HepG2 (cell line): ENCODE measurements at regions not wholly inside any gene's neighbourhood (a gene's known extent, or its start where the extent isn't known, plus 50 kb on each side); places are given as distances from the start of the nearest gene placed in this dataset.
A peak's percentile ranks its signal among the peaks of the same experiment; 100 is the strongest.

ENCODE experiments used
- AKAP8 ChIP-seq: sonication (generic); formaldehyde crosslinking; IDR thresholded peaks from 2 replicates; pipeline ENCODE4 v1.5.1; 2020; ENCODE audit warnings: mild to moderate bottlenecking, missing genetic modification reagents
- CCAR2 ChIP-seq: fragments of 200-400 bp; formaldehyde crosslinking; optimal IDR thresholded peaks from 2 replicates; pipeline ENCODE3; 2018; ENCODE audit warnings: low read depth, mild to moderate bottlenecking, low read length, moderate library complexity
- DNMT1 ChIP-seq: sonication (generic); formaldehyde crosslinking; IDR thresholded peaks from 2 replicates; pipeline ENCODE4 v1.5.1; 2020; ENCODE audit warnings: mild to moderate bottlenecking, missing genetic modification reagents
- ERF ChIP-seq: IDR thresholded peaks from 2 replicates; pipeline ENCODE4 v1.6.1; 2018; ENCODE audit warnings: missing biosample characterization, missing genetic modification reagents
- REL ChIP-seq: sonication (generic); formaldehyde crosslinking; conservative IDR thresholded peaks from 2 replicates; pipeline ENCODE4 v1.8.0; 2022; ENCODE audit warnings: mild to moderate bottlenecking, missing genetic modification reagents, moderate library complexity
- SMAD3 ChIP-seq: sonication (generic); formaldehyde crosslinking; IDR thresholded peaks from 2 replicates; pipeline ENCODE4 v1.4.0; 2020; ENCODE audit warnings: missing genetic modification reagents
- TCF7 ChIP-seq: sonication (generic); IDR thresholded peaks from 2 replicates; pipeline ENCODE4 v1.6.1; 2016; ENCODE audit warnings: antibody characterized with exemption, low read depth
- TEAD2 ChIP-seq: sonication (generic); formaldehyde crosslinking; IDR thresholded peaks from 2 replicates; pipeline ENCODE4 v1.9.0; 2021; ENCODE audit warnings: missing genetic modification reagents
- TMF1 ChIP-seq: sonication (generic); formaldehyde crosslinking; IDR thresholded peaks from 2 replicates; pipeline ENCODE4 v1.8.1; 2022; ENCODE audit warnings: low read depth, missing genetic modification reagents
- ZNF121 ChIP-seq: sonication (generic); formaldehyde crosslinking; IDR thresholded peaks from 2 replicates; pipeline ENCODE4 v1.5.0; 2020; ENCODE audit warnings: mild to moderate bottlenecking, missing genetic modification reagents
- ZNF230 ChIP-seq: sonication (generic); formaldehyde crosslinking; IDR thresholded peaks from 2 replicates; pipeline ENCODE4 v1.4.0; 2020; ENCODE audit warnings: mild to moderate bottlenecking, missing genetic modification reagents
- ZNF260 ChIP-seq: sonication (generic); formaldehyde crosslinking; IDR thresholded peaks from 2 replicates; pipeline ENCODE4 v1.4.0; 2020; ENCODE audit warnings: missing genetic modification reagents, low read depth, mild to moderate bottlenecking, borderline replicate concordance
- ZNF343 ChIP-seq: sonication (generic); formaldehyde crosslinking; IDR thresholded peaks from 2 replicates; pipeline ENCODE4 v1.4.0; 2020; ENCODE audit warnings: mild to moderate bottlenecking, missing genetic modification reagents
- ZNF782 ChIP-seq: sonication (generic); formaldehyde crosslinking; IDR thresholded peaks from 2 replicates; pipeline ENCODE4 v1.4.0; 2020; ENCODE audit warnings: missing genetic modification reagents, mild to moderate bottlenecking, borderline replicate concordance
- TF ChIP-seq, protein P1 (sequence below): sonication (generic); formaldehyde crosslinking; IDR thresholded peaks from 2 replicates; pipeline ENCODE4 v1.8.1; 2022; ENCODE audit warnings: low read depth, mild to moderate bottlenecking, missing genetic modification reagents
- TF ChIP-seq, protein P2 (sequence below): sonication (generic); formaldehyde crosslinking; IDR thresholded peaks from 2 replicates; pipeline ENCODE4 v1.5.0; 2020; ENCODE audit warnings: missing genetic modification reagents
- TF ChIP-seq, protein P3 (sequence below): conservative IDR thresholded peaks from 2 replicates; pipeline ENCODE4 v1.6.1; 2018; ENCODE audit warnings: missing genetic modification reagents
- TF ChIP-seq, protein P4 (sequence below): sonication (generic); formaldehyde crosslinking; IDR thresholded peaks from 2 replicates; pipeline ENCODE4 v1.4.0; 2020; ENCODE audit warnings: missing genetic modification reagents
- TF ChIP-seq, protein P5 (sequence below): IDR thresholded peaks from 2 replicates; pipeline ENCODE4 v1.6.1; 2012; ENCODE audit warnings: inconsistent platforms
- TF ChIP-seq, protein P6 (sequence below): sonication (generic); formaldehyde crosslinking; IDR thresholded peaks from 2 replicates; pipeline ENCODE4 v1.5.1; 2020; ENCODE audit warnings: mild to moderate bottlenecking, missing genetic modification reagents
- TF ChIP-seq, protein P7 (sequence below): IDR thresholded peaks from 2 replicates; pipeline ENCODE4 v1.6.1; 2016; ENCODE audit warnings: missing genetic modification reagents, missing compliant biosample characterization

DNA sequence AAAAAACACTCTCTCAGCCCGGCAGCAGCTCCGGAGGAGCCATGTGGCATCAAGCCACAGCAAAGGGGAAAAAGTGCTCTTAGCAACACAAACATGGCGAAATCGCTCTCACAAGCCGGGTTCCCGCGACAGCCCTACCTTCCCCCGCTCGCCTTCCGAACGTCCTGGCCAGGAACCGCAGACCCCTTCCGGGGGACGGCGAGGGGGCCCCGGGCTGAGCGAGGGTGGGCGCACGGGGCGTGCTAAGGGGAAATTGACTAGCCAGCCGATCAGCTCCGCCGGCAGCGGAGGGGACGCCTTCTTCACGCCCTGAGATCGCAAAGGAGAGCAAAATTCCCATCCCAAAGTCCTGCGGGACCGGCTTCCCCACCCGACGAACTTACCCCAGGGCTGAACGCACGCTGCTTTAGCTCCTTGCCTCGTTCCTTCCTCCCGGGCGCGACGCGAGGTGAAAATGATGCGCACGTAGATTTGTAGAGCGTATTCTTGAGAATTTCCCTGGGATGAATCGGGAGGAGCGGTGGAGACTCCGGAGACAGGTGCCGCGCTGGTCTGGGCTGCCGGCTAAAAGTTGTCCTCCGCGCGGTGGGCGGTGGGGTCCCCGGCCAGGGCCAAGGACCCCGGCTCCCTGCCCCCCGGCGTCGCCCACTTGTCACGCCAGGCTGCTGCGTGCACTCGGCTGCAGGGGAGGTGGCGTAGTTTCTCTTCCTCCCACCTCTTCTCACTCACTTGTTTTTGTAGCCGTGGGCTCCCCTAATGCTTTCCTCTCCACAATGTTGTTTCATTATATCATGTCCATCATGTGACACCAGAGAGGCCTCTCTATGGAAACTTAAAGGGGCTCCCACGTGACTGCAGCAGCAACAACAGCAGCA lies 220.1 kb upstream of the MKLN1 start (continued):
- TF ChIP-seq, protein P1, sequence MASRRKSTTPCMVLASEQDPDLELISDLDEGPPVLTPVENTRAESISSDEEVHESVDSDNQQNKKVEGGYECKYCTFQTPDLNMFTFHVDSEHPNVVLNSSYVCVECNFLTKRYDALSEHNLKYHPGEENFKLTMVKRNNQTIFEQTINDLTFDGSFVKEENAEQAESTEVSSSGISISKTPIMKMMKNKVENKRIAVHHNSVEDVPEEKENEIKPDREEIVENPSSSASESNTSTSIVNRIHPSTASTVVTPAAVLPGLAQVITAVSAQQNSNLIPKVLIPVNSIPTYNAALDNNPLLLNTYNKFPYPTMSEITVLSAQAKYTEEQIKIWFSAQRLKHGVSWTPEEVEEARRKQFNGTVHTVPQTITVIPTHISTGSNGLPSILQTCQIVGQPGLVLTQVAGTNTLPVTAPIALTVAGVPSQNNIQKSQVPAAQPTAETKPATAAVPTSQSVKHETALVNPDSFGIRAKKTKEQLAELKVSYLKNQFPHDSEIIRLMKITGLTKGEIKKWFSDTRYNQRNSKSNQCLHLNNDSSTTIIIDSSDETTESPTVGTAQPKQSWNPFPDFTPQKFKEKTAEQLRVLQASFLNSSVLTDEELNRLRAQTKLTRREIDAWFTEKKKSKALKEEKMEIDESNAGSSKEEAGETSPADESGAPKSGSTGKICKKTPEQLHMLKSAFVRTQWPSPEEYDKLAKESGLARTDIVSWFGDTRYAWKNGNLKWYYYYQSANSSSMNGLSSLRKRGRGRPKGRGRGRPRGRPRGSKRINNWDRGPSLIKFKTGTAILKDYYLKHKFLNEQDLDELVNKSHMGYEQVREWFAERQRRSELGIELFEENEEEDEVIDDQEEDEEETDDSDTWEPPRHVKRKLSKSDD (CRISPR knock-in tag), result no peak
- TF ChIP-seq ZNF782 (CRISPR knock-in tag) (no peak), ZNF121 (no peak), ZNF230 (CRISPR knock-in tag) (no peak), REL (CRISPR knock-in tag) (no peak), ERF (no peak), TCF7 (no peak), TEAD2 (CRISPR knock-in tag) (no peak), ZNF260 (CRISPR knock-in tag) (no peak), DNMT1 (no peak), AKAP8 (no peak), SMAD3 (no peak), TMF1 (no peak), ZNF343 (CRISPR knock-in tag) (no peak), CCAR2 (no peak)
- TF ChIP-seq, protein P2, sequence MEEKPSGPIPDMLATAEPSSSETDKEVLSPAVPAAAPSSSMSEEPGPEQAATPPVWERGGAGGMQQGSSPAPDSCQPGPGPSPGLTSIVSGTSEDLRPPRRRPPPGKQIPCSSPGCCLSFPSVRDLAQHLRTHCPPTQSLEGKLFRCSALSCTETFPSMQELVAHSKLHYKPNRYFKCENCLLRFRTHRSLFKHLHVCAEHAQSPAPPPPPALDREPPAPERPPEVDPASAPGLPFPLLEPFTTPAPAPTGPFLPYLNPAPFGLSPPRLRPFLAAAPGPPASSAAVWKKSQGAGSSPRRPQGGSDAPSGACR (CRISPR knock-in tag), result no peak
- TF ChIP-seq, protein P3, sequence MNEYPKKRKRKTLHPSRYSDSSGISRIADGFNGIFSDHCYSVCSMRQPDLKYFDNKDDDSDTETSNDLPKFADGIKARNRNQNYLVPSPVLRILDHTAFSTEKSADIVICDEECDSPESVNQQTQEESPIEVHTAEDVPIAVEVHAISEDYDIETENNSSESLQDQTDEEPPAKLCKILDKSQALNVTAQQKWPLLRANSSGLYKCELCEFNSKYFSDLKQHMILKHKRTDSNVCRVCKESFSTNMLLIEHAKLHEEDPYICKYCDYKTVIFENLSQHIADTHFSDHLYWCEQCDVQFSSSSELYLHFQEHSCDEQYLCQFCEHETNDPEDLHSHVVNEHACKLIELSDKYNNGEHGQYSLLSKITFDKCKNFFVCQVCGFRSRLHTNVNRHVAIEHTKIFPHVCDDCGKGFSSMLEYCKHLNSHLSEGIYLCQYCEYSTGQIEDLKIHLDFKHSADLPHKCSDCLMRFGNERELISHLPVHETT (CRISPR knock-in tag), result no peak
- TF ChIP-seq, protein P4, sequence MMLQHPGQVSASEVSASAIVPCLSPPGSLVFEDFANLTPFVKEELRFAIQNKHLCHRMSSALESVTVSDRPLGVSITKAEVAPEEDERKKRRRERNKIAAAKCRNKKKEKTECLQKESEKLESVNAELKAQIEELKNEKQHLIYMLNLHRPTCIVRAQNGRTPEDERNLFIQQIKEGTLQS (CRISPR knock-in tag), result no peak
- TF ChIP-seq, protein P5, sequence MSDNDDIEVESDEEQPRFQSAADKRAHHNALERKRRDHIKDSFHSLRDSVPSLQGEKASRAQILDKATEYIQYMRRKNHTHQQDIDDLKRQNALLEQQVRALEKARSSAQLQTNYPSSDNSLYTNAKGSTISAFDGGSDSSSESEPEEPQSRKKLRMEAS, result peak; percentile 49
- TF ChIP-seq, protein P6, sequence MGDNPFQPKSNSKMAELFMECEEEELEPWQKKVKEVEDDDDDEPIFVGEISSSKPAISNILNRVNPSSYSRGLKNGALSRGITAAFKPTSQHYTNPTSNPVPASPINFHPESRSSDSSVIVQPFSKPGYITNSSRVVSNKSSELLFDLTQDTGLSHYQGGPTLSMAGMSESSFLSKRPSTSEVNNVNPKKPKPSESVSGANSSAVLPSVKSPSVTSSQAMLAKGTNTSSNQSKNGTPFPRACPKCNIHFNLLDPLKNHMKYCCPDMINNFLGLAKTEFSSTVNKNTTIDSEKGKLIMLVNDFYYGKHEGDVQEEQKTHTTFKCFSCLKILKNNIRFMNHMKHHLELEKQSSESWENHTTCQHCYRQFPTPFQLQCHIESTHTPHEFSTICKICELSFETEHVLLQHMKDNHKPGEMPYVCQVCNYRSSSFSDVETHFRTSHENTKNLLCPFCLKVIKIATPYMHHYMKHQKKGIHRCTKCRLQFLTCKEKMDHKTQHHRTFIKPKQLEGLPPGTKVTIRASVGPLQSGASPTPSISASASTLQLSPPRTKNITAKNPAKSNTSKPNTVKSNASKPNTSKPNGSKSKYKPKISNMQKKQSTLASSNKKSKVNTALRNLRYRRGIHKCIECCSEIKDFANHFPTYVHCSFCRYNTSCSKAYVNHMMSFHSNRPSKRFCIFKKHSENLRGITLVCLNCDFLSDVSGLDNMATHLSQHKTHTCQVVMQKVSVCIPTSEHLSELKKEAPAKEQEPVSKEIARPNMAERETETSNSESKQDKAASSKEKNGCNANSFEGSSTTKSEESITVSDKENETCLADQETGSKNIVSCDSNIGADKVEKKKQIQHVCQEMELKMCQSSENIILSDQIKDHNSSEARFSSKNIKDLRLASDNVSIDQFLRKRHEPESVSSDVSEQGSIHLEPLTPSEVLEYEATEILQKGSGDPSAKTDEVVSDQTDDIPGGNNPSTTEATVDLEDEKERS, result no peak; the same call in 1 of the 2 replicates
- TF ChIP-seq, protein P7, sequence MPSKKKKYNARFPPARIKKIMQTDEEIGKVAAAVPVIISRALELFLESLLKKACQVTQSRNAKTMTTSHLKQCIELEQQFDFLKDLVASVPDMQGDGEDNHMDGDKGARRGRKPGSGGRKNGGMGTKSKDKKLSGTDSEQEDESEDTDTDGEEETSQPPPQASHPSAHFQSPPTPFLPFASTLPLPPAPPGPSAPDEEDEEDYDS, result peak; percentile 86
